T-helper 2 cell treated with Interferon-gamma antibody and Interleukin-4, amounts not matched to agents 100 ng/mL and 5 ng/mL, for 36 hours (primary cell): ENCODE measurements at regions not wholly inside any gene's neighbourhood (a gene's known extent, or its start where the extent isn't known, plus 50 kb on each side); places are given as distances from the start of the nearest gene placed in this dataset.

Experiments
- intact Hi-C: fragments of 100-400 bp; cut with micrococcal nuclease; formaldehyde crosslinking; loops from one replicate; pipeline ENCODE4 v1.15.1; 2023

DNA sequence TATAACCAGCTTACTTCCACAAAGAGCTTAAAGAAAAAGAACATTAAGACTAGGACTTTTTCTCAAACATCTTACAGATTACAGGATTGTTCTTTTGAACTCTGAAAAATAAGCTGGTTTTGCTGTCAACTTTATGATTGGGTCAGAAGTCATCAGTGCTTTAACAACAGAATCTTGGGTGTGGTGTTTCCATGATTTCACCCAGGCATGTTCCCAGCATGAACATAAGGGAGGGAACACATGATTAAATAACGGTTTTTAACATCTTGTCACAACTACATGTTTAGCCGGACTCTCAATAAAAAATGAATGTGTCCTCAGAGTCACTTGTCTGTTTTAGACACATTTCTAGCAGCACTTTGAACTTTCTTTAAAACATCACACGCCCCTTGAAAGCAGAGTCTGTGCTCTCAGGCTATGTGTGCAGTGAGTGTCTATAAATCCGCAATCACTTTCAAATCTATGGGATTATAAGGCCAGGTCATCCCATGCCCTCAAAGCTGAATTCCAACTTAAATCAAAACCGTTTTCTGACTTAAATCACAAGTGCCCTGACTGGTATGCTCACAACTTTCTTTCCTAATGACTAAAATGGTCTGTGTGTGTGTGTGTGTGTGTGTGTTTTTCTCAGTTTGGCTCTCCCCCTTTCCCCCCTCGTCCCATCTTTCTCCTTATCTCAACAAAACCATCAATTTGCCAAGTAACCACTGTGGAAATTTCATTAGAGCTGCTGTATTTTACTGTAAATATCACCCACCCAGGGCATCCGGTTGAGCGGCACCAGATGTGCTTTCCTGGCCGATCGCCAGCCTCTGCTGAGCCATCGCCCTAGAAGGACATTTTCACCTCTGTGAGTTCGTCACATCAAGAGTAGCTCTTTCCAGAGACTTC, 216.8 kb upstream of the DTNBP1 start:
- intact Hi-C loops = loop anchor here (10.0 kb wide), 1 partner anchor 105 kb away; no protein-coding TSS in a partner anchor

DNA sequence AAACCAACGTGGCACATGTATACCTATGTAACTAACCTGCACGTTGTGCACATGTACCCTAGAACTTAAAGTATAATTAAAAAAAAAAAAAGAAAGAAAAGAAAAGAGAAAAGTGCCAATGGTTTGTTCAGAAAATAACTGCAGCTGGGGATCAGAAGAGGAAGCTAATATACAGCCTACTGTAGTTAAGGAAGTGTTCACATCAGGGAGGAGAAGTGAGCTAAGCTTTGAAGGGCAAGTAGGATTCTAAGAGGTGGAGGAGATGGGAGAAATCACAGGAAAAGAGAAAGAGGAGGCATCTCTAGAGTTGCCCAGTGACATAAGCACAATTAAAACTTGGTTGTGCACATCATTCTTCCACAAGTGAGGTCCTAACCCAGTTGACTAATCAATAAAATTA, 214.4 kb upstream of the DTNBP1 start:
- intact Hi-C loops = loop anchor here (10.0 kb wide), 1 partner anchor 102 kb away; no protein-coding TSS in a partner anchor

DNA sequence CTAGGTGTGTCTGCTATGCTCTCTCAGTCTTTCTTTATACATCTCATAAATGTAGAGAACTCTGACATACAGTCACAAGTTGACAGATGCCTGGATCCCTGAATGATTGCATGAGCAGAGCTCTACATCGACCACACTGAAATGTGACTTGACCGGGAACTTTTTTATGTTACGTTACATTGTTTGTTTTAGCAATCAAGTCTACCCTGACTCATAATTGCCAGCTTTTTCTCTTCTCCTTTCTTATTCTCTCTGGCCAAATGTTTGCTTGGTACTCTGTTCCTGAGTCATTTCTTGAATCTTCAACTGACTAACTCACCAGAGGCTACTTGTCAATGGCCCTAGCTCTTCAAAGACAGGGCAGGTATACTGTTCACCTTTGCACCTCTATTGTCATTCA, 213.6 kb upstream of the DTNBP1 start:
- intact Hi-C loops = loop anchor here (10.0 kb wide), 1 partner anchor 102 kb away; no protein-coding TSS in a partner anchor

DNA sequence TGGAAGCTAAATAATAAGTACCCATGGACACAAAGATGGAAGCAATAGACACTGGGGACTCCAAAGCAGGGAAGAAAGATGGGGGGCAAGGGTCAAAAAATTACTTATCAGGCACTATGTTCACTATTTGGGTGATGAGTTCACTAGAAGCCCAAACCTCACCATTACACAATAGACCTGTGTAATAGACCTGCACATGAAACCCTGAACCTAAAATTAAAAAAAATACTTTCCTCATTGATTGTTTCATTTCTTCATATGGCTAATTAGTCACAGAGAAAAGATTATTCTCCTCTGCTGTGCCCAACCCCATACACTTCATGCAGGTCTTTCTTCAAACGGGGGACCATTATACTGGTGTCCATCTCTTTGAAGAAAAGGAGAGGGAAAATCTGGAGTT, 213.0 kb upstream of the DTNBP1 start:
- intact Hi-C loops = loop anchor here (10.0 kb wide), 1 partner anchor 101 kb away; no protein-coding TSS in a partner anchor

DNA sequence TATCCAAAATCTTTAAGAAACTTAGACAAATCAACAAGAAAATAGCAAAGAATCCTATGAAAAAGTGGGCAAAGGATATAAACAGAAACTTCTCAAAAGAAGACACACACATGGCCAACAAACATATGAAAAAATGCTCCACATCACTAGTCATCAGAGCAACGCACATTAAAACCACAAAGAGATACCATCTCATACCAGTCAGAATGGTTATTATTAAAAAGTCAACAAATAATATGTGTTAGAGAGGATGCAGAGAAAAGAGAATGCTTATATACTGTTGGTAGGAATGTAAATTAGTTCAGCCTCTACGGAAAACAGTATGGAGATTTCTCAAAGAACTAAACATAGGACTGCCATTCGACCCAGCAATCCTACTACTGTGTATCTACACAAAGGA, 212.0 kb upstream of the DTNBP1 start:
- intact Hi-C loops = loop anchor here (5.0 to 10.0 kb wide), 2 partner anchors 32 to 100 kb away; no protein-coding TSS in a partner anchor

DNA sequence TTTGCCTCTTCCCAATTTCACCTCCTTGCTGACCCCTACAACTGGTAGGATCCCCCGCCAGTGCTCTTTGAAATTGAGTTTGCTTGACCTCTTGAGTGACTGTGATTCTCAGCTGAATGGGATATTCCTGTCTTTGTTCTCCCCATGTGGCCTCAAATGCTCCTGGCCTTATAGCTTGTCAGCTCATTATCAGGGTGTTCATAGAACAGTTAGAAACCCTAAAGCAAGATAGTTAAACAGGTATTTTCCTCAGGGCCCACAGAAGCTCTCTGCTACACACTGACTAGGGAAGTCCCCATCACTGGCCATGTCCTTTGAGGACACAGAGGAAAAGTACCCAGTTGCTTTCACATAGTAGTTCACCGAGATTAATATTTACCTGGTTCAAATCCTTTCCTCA, 211.5 kb upstream of the DTNBP1 start:
- intact Hi-C loops = loop anchor here (5.0 to 10.0 kb wide), 2 partner anchors 33 to 100 kb away; no protein-coding TSS in a partner anchor

DNA sequence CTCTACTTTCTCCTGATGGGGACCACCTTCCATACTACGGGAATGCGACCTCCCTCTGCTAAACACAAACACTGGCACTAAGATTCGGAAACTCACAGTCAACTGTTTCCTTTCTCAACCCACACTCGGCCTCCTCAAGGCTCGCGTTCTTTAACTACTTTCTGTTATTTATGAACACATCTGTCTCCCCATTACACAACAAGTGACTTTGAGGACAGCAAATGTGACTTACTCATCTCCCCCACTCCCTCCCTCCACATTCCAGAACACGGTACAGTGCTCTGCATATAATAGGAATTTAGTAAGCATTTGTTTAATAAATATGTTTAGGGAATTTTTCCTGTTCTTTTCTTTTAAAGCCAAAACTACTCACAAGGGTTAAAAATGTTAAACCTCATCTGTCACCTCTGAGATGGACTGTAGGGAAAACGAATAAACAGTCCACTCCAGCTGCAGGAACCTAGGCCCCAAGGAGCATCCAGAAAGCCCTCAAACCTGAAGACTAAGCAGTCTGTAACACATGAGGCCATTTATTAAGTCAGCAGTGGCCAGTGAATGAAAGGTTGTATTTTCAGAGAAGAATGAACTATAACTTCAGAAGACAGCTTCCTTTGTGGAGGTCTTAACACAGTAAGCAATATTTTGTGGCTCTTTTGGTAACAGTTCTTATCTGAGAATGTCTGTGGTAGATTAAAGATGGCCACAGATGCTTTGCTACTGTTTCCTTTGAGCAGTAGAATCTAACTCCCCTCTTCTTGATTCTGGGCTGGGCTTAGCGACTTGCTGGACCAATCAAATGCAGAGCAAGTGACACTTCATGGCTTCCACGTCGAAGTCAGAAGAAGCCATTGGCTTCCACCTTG, 209.6 kb upstream of the DTNBP1 start:
- intact Hi-C loops = loop anchor here (5.0 to 10.0 kb wide), 2 partner anchors 35 to 98 kb away; no protein-coding TSS in a partner anchor

DNA sequence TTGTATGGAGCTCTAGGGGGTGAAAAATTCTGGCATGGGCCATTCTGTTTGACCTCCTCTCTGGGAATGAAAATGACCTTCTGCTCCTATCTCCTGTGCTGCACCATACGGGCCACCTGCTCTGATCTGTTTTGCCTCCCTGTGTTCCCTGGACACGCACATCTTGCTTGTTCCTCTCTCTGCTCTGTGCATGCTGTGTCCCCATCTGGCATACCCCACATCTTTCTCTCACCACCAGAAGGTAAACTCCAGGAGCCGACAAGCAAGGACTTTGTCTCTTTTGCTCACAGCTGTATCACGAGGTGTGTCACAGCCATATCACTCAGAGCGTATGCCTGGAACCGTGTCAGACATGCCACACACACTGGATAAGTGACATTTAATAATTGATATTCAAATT, 208.4 kb upstream of the DTNBP1 start:
- intact Hi-C loops = loop anchor here (5.0 to 10.0 kb wide), 2 partner anchors 36 to 96 kb away; no protein-coding TSS in a partner anchor

DNA sequence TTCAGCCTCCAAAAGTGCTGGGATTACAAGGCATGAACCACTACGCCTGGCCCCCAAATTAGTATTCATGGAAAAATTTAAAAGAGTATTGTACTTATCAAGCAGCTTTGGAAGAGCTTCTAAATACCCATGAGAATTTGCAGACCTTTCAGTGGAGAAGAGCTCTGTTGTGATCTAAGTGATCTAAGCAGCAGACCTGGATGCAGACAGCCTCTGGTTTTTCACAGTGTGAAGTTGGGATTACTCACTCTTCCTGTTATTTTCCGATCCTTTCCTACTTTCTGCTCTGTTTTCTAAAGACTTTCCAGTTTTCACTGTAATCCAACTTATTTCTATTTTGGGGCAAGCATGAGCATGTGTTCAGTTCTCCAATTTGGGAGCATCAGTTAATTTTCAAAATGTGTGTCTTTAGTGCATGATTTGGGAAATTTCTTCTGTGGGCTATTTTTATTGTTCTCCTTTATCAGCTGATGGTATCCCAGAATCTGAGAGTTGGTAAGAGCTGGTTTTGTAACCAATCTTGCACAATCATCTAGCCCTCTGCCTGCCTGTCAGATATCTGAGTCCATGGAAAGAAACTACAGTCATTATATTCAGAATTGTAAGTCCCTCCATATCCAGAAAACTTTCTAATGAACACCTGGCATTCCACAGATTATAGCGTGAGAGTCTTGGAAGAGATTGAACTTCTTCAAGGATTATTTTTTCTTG, 207.7 kb upstream of the DTNBP1 start:
- intact Hi-C loops = loop anchor here (5.0 to 10.0 kb wide), 2 partner anchors 37 to 96 kb away; no protein-coding TSS in a partner anchor

DNA sequence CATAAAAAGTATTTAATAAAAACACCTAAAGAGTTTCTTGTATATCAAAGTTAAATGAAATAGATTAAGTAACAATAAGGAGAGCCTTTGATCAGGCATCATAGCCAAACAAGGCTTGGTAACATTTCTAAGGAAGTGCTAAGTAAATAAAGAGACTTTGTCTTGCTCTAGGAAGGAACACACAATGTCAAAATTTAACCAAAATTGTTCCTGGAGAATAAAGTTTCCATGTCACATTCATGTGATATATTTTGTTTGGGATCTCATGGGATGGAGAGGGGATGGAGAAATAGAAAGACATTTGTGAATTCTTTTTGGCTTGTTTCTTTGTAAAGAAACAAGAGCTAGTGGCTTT, 201.9 kb upstream of the DTNBP1 start:
- intact Hi-C loops = no loop called here

DNA sequence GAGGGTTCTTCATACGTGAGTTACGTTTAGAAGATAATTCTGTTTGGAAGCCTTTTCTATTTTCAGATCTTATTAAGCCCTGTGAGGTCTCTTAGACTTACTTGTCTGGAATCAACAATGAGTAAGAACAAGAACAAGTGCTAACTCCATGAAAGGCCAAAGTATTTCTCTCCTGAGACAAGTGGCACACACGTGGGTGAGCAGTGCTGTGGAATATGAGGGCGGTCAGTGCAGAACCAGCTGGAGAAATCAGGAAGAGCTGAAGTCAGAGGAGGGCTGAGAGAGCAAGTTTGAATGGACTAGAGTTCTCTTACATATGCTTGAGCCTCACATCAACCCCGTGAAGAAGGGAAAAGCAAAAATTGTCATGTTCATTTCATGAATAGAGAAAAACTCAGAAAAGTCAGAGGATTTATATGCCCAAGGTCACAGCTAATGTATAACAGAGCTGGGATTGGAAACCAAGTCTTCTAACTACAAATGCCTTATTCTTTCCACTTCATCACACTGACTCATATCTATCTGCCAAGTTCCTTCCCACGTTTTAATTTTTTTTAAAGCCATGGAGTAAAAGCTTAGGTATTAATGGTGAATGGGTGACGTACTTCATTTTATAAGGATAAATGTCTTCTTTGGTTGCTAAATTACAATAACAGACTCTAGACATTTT, 201.3 kb upstream of the DTNBP1 start:
- intact Hi-C loops = no loop called here

DNA sequence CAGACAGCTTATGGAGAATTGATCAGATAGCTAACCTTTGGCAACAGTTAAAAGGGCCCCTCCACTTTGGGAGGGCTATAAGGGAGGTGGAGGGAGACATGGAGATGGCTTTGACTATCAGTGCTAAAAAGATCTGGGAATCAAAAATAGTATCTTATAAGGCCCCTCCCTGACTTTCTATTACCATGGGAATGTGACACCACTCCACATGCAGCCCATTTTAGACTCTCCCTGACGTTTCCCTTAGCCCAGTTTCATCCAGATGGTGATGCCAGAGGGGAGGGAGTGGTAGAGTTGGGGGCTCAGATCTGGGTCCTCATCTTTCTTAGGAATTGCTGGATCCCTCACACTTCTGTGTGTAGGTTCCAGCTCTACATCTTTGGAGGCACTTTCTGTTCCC, 200.0 kb upstream of the DTNBP1 start:
- intact Hi-C loops = no loop called here

DNA sequence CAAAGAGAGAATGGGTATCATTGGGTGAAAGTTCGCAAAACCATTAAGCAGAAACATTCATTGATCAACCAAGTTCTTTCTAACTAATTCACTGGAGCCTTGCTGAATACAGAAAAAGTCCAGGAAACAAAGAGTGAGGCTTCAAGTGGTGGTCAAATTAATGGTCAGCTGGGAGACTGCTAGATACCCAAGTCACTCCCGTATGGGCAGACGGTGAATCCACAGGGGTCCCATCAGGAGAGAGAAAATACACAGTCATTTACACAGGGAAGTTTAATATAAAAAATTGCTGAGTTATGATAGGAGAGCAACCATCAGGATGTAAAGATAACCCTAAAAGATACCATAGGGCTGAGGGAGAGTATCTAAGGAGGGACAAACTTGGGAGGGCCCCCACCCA, 198.7 kb upstream of the DTNBP1 start:
- intact Hi-C loops = no loop called here

DNA sequence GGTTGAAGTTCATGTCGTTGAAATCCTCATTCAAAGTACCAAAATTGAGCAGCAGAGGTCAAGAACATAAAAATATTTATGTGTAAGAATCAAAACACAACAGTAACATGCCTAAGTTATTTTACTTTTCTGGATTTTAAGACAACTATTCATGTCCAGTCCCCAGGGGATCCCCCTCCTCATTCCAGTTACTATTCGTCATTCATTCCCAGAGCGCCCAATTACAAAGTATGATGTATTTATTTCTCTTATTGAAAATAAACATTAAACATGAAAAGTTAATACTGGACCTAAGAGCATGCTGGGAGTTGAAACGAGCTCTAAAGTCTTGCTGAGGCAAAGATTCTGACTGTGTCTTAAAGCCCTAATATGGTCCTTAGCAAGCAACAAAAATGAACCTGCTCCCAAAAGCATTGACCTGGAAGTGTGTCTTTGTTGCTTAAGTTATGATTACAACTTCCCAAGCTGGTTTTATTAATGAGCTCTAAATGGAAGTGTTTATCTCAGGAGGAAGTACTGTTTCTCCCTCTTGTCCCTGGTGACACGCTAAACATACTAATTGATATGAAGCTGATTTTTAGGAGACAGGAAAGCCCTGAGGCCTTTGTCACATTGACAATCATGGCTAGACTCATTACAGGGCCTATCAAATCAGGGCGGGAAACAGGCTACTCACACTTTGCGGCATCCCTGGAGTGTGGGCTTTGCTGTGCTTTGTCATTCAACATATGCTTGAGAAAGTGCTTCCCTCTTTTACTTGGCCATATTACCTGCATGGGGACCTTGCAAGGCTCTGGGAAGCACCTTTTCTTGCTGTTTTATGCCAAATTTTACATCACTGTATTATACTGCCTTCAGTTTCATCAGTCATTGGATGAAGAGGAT, 192.2 kb upstream of the DTNBP1 start:
- intact Hi-C loops = no loop called here

DNA sequence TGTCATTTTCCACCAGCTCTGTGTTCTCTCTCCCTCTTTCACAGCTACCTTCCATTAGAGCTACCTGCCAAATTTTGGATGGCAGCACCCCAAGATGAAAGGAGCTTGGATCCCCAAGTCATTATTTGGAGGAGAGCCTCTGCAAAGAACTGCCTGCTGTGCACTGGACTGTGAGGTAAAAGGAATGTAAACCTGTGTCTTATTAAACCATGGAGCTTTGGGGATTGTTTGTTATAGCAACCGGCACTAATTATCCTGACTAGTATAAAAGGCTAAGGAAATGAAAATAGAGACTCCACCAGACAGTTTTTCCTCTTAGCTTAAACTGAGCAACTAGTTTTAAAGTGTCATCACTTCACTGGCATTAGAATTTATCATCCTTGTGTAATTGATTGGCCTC, 191.6 kb upstream of the DTNBP1 start:
- intact Hi-C loops = no loop called here

DNA sequence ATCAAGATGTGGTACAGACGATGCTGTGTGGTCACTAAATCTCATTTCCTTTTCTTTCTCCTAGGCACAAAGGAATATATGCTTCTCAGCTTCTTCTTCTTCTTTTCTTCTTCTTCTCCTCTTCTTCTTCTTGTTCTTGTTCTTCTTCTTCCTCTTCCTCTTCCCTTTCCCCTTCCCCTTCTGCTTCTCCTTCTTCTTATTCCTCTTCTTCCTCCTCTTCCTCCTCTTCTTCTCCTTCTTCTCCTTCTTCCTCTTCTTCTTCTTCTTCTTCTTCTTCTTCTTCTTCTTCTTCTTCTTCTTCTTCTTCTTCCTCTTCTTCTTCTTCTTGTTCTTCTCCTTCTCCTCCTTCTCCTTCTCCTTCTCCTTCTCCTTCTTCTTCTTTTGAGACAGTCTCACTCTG, 190.4 kb upstream of the DTNBP1 start:
- intact Hi-C loops = no loop called here

DNA sequence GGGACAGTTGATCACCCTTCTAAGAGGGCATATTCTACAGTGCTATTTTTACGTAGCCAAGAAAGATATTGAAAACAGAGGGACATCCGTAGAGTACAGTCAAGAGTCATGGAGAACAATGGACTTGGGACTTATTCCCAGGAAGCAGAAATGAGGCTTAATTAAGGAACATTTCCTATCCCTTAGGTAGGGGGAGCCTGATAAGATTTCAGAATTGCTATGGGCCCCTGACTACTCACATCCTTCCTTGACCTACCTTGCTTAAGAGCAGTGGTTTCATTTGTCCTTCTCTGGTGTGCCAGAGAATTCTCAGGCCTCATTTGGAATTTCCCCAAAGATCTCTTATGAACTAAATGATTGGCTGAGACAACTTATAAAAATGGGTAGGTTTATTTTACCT, 189.5 kb upstream of the DTNBP1 start:
- intact Hi-C loops = no loop called here

DNA sequence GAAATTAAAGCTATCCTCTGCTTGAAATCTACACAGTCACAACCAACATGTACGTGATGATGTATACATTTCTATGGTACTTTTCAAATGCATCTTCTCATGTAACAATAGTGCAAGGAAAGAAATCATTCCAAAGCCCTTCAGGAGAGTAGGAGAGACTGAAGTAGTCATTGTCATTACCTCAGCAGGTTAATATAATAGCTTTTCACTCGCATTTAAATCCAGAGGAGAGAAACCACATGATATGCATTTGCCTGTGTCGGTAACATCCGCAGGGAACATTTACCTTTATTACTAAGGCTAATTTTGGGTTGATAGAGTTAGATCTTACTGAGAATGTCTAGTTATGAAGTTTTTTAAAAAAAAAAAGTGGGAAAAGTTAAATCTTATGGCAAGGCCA, 186.6 kb upstream of the DTNBP1 start:
- intact Hi-C loops = no loop called here

DNA sequence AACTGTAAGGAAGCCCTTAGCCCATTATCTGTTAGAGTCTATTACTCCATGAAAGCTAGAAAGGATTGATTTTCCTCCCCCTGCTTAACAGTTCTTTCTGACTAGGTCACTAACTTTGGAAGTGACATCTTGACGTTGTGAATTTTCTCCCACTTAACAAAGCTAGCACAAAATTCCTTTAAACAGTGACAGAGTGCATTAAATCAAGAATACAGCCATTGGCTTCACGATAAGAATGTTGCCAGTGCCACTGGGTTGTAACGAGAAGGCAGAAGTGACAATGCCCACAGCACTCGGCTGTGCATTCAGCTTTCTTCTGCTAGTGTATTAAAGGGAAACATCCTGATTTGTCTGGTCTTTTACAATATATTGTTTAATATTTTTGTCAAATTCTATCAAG, 182.7 kb upstream of the DTNBP1 start:
- intact Hi-C loops = no loop called here

DNA sequence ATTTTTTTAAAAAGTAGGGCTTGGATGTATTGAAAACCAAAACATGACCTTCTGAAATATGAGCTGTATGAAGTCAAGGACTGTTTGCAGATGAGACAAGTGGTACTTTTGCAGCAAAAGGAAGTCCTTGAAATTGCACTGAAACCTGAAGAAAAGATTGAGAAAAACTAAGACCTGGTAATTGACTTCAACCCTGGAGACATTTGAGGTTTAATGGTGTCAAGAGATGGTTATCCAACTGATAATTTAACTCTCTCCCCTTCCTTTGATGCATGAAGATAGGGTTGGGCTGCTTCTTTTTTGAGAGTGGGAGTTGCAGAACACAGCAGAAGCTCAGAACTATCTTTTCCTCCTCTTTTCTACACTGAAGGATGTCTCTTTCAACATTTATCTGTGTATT, 180.9 kb upstream of the DTNBP1 start:
- intact Hi-C loops = no loop called here
